ENCODE measurements at regions not wholly inside any gene's neighbourhood (a gene's known extent, or its start where the extent isn't known, plus 50 kb on each side); places are given as distances from the start of the nearest gene placed in this dataset.

GRCh38 chr12:125835852-125836251 is 770.6 kb downstream of the AACS start:
- intact Hi-C loops (cut with DNase I; ENCODE audit: low total_unique reads) = no loop called here
- no peak for DNase-seq
- WGBS, 5 donors = 64 to 86% (median 71%) methylated on average over 2 of the region's 2 CpGs
- no peak overlapping the region for H3K27ac ChIP-seq
- no peaks in the 10 kb centered on the region for H3K27me3 ChIP-seq (replicated peaks in 1 of 7)
- no peak overlapping the region for H3K4me3 ChIP-seq
- no peaks in the 10 kb centered on the region for H3K4me1 ChIP-seq
- no peak for TF ChIP-seq CTCF (IDR thresholded peaks at IDR 0.05 in 8 of 11, conservative IDR thresholded peaks at IDR 0.05 in 3 of 11)
- no peak for TF ChIP-seq POLR2A (IDR thresholded peaks at IDR 0.05)
- H3K9me3 ChIP-seq = peaks cover 0 to 12% (median 0%) of the 10 kb centered on the region in 8 donors
- no peaks in the 10 kb centered on the region for H3K36me3 ChIP-seq

GRCh38 chr12:125836647-125837046 is 771.4 kb downstream of the AACS start:
- no peaks in the 10 kb centered on the region for H3K36me3 ChIP-seq
- DNase-seq = no peak
- no peaks in the 10 kb centered on the region for H3K27me3 ChIP-seq (replicated peaks in 1 of 7)
- TF ChIP-seq POLR2A (IDR thresholded peaks at IDR 0.05) (no peak), CTCF (IDR thresholded peaks at IDR 0.05 in 8 of 11, conservative IDR thresholded peaks at IDR 0.05 in 3 of 11) (no peak), POLR2AphosphoS5 (IDR thresholded peaks at IDR 0.05) (no peak)
- H3K27ac ChIP-seq = no peak overlapping the region
- H3K9me3 ChIP-seq = peaks cover 0 to 8% (median 0%) of the 10 kb centered on the region in 8 donors
- no peaks in the 10 kb centered on the region for H3K4me1 ChIP-seq
- WGBS, 5 donors = 67 to 83% (median 77%) methylated on average over 2 of the region's 2 CpGs
- intact Hi-C loops (cut with DNase I; ENCODE audit: low total_unique reads) = no loop called here
- no peak overlapping the region for H3K4me3 ChIP-seq

GRCh38 chr12:125841332-125841731 is 776.1 kb downstream of the AACS start:
- no peak for DNase-seq
- Histone ChIP-seq H3K27ac (no peak overlapping the region), H3K4me3 (no peak overlapping the region), H3K4me1 (no peaks in the 10 kb centered on the region), H3K36me3 (no peaks in the 10 kb centered on the region), H3K9me3 (peaks cover 0 to 8% (median 0%) of the 10 kb centered on the region in 8 donors), H3K27me3 (replicated peaks in 1 of 7) (no peaks in the 10 kb centered on the region)
- TF ChIP-seq POLR2A (IDR thresholded peaks at IDR 0.05) = no peak
- TF ChIP-seq POLR2AphosphoS5 (IDR thresholded peaks at IDR 0.05) = no peak
- TF ChIP-seq CTCF (IDR thresholded peaks at IDR 0.05 in 8 of 11, conservative IDR thresholded peaks at IDR 0.05 in 3 of 11) = no peak
- 82 to 94% (median 86%) methylated on average over 7 of the region's 7 CpGs for WGBS, 5 donors
- intact Hi-C loops (cut with DNase I; ENCODE audit: low total_unique reads) = no loop called here

- no peaks in the 10 kb centered on the region for H3K9me3 ChIP-seq
- no peaks in the 10 kb centered on the region for H3K36me3 ChIP-seq
- no peak overlapping the region for H3K27ac ChIP-seq
- intact Hi-C loops (cut with DNase I; ENCODE audit: low total_unique reads) = no loop called here
- no peak for DNase-seq
- H3K4me1 ChIP-seq = no peaks in the 10 kb centered on the region
- no peaks in the 10 kb centered on the region for H3K27me3 ChIP-seq (replicated peaks in 1 of 7)
- WGBS, 5 donors = 72 to 84% (median 77%) methylated on average over 5 of the region's 5 CpGs
- no peak for TF ChIP-seq CTCF (IDR thresholded peaks at IDR 0.05 in 8 of 11, conservative IDR thresholded peaks at IDR 0.05 in 3 of 11)
- no peak for TF ChIP-seq POLR2A (IDR thresholded peaks at IDR 0.05)
- no peak for TF ChIP-seq POLR2AphosphoS5 (IDR thresholded peaks at IDR 0.05)
- no peak overlapping the region for H3K4me3 ChIP-seq
These were observed 786.9 kb downstream of the AACS start for GRCh38 chr12:125852116-125852515.
